Fibroblast of lung (primary cell): ENCODE measurements at regions not wholly inside any gene's neighbourhood (a gene's known extent, or its start where the extent isn't known, plus 50 kb on each side); places are given as distances from the start of the nearest gene placed in this dataset.

Experiments used
- DNase-seq, 2 donors: peaks; one replicate each; pipeline versions ENCODE4 v3.0.0 to v3.0.0-alpha.2; 2010; ENCODE audit warnings: low read depth in 2 of 2
- H2AFZ ChIP-seq: 2 replicates; pipeline ENCODE4 v1.5.1; 2012; ENCODE audit warnings: low read length, control low read depth, inconsistent platforms
- H3K27ac ChIP-seq: 2 replicates; pipeline ENCODE4 v1.5.1; 2011; ENCODE audit warnings: low read length, control low read depth; ENCODE audit not compliant: insufficient read depth
- H3K27me3 ChIP-seq: 2 replicates; pipeline ENCODE4 v1.5.1; 2011; ENCODE audit warnings: mild to moderate bottlenecking, low read length; ENCODE audit not compliant: control insufficient read depth, insufficient read depth
- H3K36me3 ChIP-seq: 2 replicates; pipeline ENCODE4 v1.5.1; 2011; ENCODE audit warnings: low read length; ENCODE audit not compliant: control insufficient read depth, insufficient read depth
- H3K4me1 ChIP-seq: 2 replicates; pipeline ENCODE4 v1.5.1; 2011; ENCODE audit warnings: low read length; ENCODE audit not compliant: control insufficient read depth, insufficient read depth; ENCODE audit errors: extremely low read depth
- H3K4me2 ChIP-seq: 2 replicates; pipeline ENCODE4 v1.5.1; 2011; ENCODE audit warnings: low read length, control low read depth; ENCODE audit not compliant: insufficient read depth; ENCODE audit errors: extremely low read depth
- H3K4me3 ChIP-seq, 4 experiments: fragments of 200-600 bp in 1 of 4; sonication (generic) in 1 of 4; replicated peaks in 1 of 4; 2 replicates each; pipeline ENCODE4 v1.5.1; 2011 to 2016; ENCODE audit warnings: low read length in 4 of 4, low read depth in 3 of 4, mild to moderate bottlenecking in 3 of 4, control low read depth in 2 of 4, inconsistent platforms in 1 of 4, mixed read lengths in 1 of 4; ENCODE audit not compliant: insufficient read depth in 1 of 4; ENCODE audit errors: control extremely low read depth in 1 of 4
- H3K79me2 ChIP-seq: 2 replicates; pipeline ENCODE4 v1.5.1; 2012; ENCODE audit warnings: mild to moderate bottlenecking, low read length, inconsistent platforms; ENCODE audit not compliant: control insufficient read depth, insufficient read depth
- H3K9ac ChIP-seq: 2 replicates; pipeline ENCODE4 v1.5.1; 2011; ENCODE audit warnings: mild to moderate bottlenecking, low read length, control low read depth; ENCODE audit not compliant: insufficient read depth
- H3K9me3 ChIP-seq: 2 replicates; pipeline ENCODE4 v1.5.1; 2012; ENCODE audit warnings: low read depth, low read length; ENCODE audit not compliant: control insufficient read depth, insufficient read depth
- H4K20me1 ChIP-seq: 2 replicates; pipeline ENCODE4 v1.5.1; 2011; ENCODE audit warnings: low read length; ENCODE audit not compliant: control insufficient read depth, insufficient read depth; ENCODE audit errors: extremely low read depth
- CTCF ChIP-seq, 2 donors: IDR thresholded peaks in 1 of 2; conservative IDR thresholded peaks in 1 of 2; 1 replicate in 1 of 2; 2 replicates in 1 of 2; pipeline ENCODE4 v1.5.1; 2011 to 2012; ENCODE audit warnings: low read length in 2 of 2, control low read depth in 1 of 2, inconsistent platforms in 1 of 2, low read depth in 1 of 2, mild to moderate bottlenecking in 1 of 2
- EZH2 ChIP-seq: IDR thresholded peaks from 2 replicates; pipeline ENCODE4 v1.5.1; 2012; ENCODE audit warnings: low read length, control low read depth, mild to moderate bottlenecking; ENCODE audit errors: missing control alignments

GRCh38 chr2:24410976-24411375 lies 50.6 kb upstream of the ITSN2 start:
- H3K9me3 ChIP-seq, result no peaks in the 10 kb centered on the region
- no peaks in the 10 kb centered on the region for H3K27me3 ChIP-seq
- H3K36me3 ChIP-seq, result no peaks in the 10 kb centered on the region
- H3K4me1 ChIP-seq, result no peaks in the 10 kb centered on the region
- DNase-seq, result no peak
- no peak overlapping the region for H3K4me2 ChIP-seq
- no peak overlapping the region for H3K27ac ChIP-seq
- no peak overlapping the region for H3K9ac ChIP-seq
- no peaks in the 10 kb centered on the region for H3K79me2 ChIP-seq
- H4K20me1 ChIP-seq, result no peaks in the 10 kb centered on the region
- TF ChIP-seq EZH2 (no peak), CTCF (conservative IDR thresholded peaks at IDR 0.05 in 1 of 2, IDR thresholded peaks at IDR 0.05 in 1 of 2; ENCODE audit: low read depth in 1 of 2, low read length in 2 of 2) (no peak)
- H3K4me3 ChIP-seq, result no peak overlapping the region
- H2AFZ ChIP-seq, result no peak overlapping the region

GRCh38 chr2:24409700-24410556 lies 49.6 kb upstream of the ITSN2 start:
- no peak for TF ChIP-seq EZH2
- TF ChIP-seq CTCF (conservative IDR thresholded peaks at IDR 0.05 in 1 of 2, IDR thresholded peaks at IDR 0.05 in 1 of 2; ENCODE audit: low read depth in 1 of 2, low read length in 2 of 2), result peak; percentile 84 to 87
- Histone ChIP-seq H3K9me3 (no peaks in the 10 kb centered on the region), H3K27ac (no peak overlapping the region), H4K20me1 (no peaks in the 10 kb centered on the region), H3K79me2 (no peaks in the 10 kb centered on the region), H3K9ac (no peak overlapping the region), H3K36me3 (no peaks in the 10 kb centered on the region), H3K4me1 (no peaks in the 10 kb centered on the region), H3K27me3 (no peaks in the 10 kb centered on the region), H3K4me2 (no peak overlapping the region), H2AFZ (no peak overlapping the region), H3K4me3 (no peak overlapping the region)
- DNase-seq, result peak; percentile 61 to 80
